B cell (primary cell): ENCODE measurements at regions not wholly inside any gene's neighbourhood (a gene's known extent, or its start where the extent isn't known, plus 50 kb on each side); places are given as distances from the start of the nearest gene placed in this dataset.

Experiments
- ATAC-seq: fragments of 200-7000 bp; cut with Tn5 transposase; one replicate; pipeline ENCODE4 v1.10.0; 2021; ENCODE audit warnings: low read depth, mild to moderate bottlenecking, moderate number of reproducible peaks, moderate library complexity
- CTCF ChIA-PET: fragments of 350-600 bp; sonication (Branson Sonifier 250); formaldehyde crosslinking; loops from one replicate; lab custom pipeline; 2021; ENCODE audit warnings: antibody characterized with exemption, inconsistent platforms; lab: Charles Lee
- POLR2A ChIA-PET: fragments of 350-600 bp; sonication (Branson Sonifier 250); formaldehyde crosslinking; loops from one replicate; lab custom pipeline; 2021; ENCODE audit warnings: antibody characterized with exemption; lab: Charles Lee
- DNase-seq: peaks from one replicate; pipeline ENCODE4 v3.0.0; 2013
- H2AFZ ChIP-seq: 2 replicates; pipeline ENCODE4 v1.6.1; 2012; ENCODE audit warnings: mild to moderate bottlenecking, low read depth, low read length; ENCODE audit not compliant: insufficient read depth, poor library complexity, severe bottlenecking
- H3K27ac ChIP-seq, 2 donors: 1 replicate in 1 of 2; 2 replicates in 1 of 2; pipeline ENCODE4 v1.5.1; 2012 to 2013; ENCODE audit warnings: low read length in 2 of 2, mild to moderate bottlenecking in 2 of 2, moderate library complexity in 1 of 2
- H3K27me3 ChIP-seq, 4 experiments: fragments of 200-600 bp in 1 of 4; sonication (generic) in 1 of 4; replicated peaks in 1 of 4; 1 replicate in 2 of 4; 2 replicates in 2 of 4; pipeline versions ENCODE4 v1.6.1 to v1.7.0; 2013 to 2016; ENCODE audit warnings: low read length in 3 of 4, mild to moderate bottlenecking in 2 of 4, mixed read lengths in 1 of 4, moderate library complexity in 1 of 4; ENCODE audit not compliant: insufficient read depth in 4 of 4, control insufficient read depth in 3 of 4; ENCODE audit errors: control extremely low read depth in 1 of 4
- H3K36me3 ChIP-seq, 2 experiments: replicated peaks in 1 of 2; 1 replicate in 1 of 2; 2 replicates in 1 of 2; pipeline versions ENCODE4 v1.6.1 to v1.7.1; 2013; ENCODE audit warnings: low read length in 1 of 2; ENCODE audit not compliant: insufficient read depth in 2 of 2, control insufficient read depth in 1 of 2; ENCODE audit errors: control extremely low read depth in 1 of 2, extremely low read depth in 1 of 2
- H3K4me1 ChIP-seq, 2 donors: fragments of 200-600 bp in 1 of 2; sonication (generic) in 1 of 2; 1 replicate in 1 of 2; 2 replicates in 1 of 2; pipeline versions ENCODE4 v1.5.1 to v1.6.1; 2013 to 2017; ENCODE audit warnings: low read length in 2 of 2; ENCODE audit not compliant: control insufficient read depth in 2 of 2, insufficient read depth in 2 of 2
- H3K4me2 ChIP-seq: replicated peaks from 2 replicates; pipeline ENCODE3; 2012; ENCODE audit warnings: mild to moderate bottlenecking, low read depth, low read length; ENCODE audit not compliant: poor library complexity, severe bottlenecking
- H3K4me3 ChIP-seq, 5 experiments: fragments of 200-600 bp in 1 of 5; sonication (generic) in 1 of 5; 1 replicate in 3 of 5; 2 replicates in 2 of 5; pipeline versions ENCODE4 v1.5.1 to v1.7.0; 2011 to 2016; ENCODE audit warnings: low read length in 4 of 5, mild to moderate bottlenecking in 4 of 5, low read depth in 2 of 5, control low read depth in 1 of 5, moderate library complexity in 1 of 5; ENCODE audit not compliant: insufficient read depth in 1 of 5; ENCODE audit errors: control extremely low read depth in 1 of 5, extremely low read depth in 1 of 5
- H3K79me2 ChIP-seq: fragments of 200-600 bp; sonication (generic); one replicate; pipeline ENCODE4 v1.6.0; 2016; ENCODE audit warnings: low read length; ENCODE audit not compliant: control insufficient read depth, insufficient read depth
- H3K9ac ChIP-seq: fragments of 200-600 bp; sonication (generic); 2 replicates; pipeline ENCODE4 v1.6.1; 2017; ENCODE audit warnings: mild to moderate bottlenecking, low read length, moderate library complexity
- H3K9me3 ChIP-seq, 3 donors: one replicate each; pipeline versions ENCODE4 v1.6.1 to v1.7.1; 2013; ENCODE audit warnings: low read length in 2 of 3; ENCODE audit not compliant: control insufficient read depth in 2 of 3, insufficient read depth in 1 of 3; ENCODE audit errors: control extremely low read depth in 1 of 3
- H4K20me1 ChIP-seq: 2 replicates; pipeline ENCODE4 v1.6.0; 2012; ENCODE audit warnings: mild to moderate bottlenecking, low read length; ENCODE audit not compliant: insufficient read depth, control insufficient read depth, poor library complexity, severe bottlenecking
- H3K27ac Mint-ChIP-seq: one replicate; pipeline ENCODE4 v1.8.0; 2021; ENCODE audit warnings: mixed read lengths
- H3K27me3 Mint-ChIP-seq: one replicate; pipeline ENCODE4 v1.8.0; 2021; ENCODE audit warnings: mixed read lengths
- H3K4me1 Mint-ChIP-seq: one replicate; pipeline ENCODE4 v1.8.0; 2021; ENCODE audit warnings: mixed read lengths
- H3K4me3 Mint-ChIP-seq: one replicate; pipeline ENCODE4 v1.8.0; 2021; ENCODE audit warnings: mixed read lengths
- H3K9me3 Mint-ChIP-seq: one replicate; pipeline ENCODE4 v1.8.0; 2022; ENCODE audit warnings: mixed read lengths; ENCODE audit not compliant: insufficient read depth
- CTCF ChIP-seq: fragments of 200-600 bp; IDR thresholded peaks from one replicate; pipeline ENCODE4 v1.8.0; 2022; ENCODE audit warnings: antibody characterized with exemption, mild to moderate bottlenecking
- EZH2 ChIP-seq: IDR thresholded peaks from 2 replicates; pipeline ENCODE4 v1.6.1; 2012; ENCODE audit warnings: borderline replicate concordance, low read depth, mild to moderate bottlenecking, moderate library complexity, low read length; ENCODE audit not compliant: insufficient read depth, poor library complexity, severe bottlenecking
- WGBS: methylation state at CpG from one replicate; pipeline ENCODE4 v1.1.5; 2013; ENCODE audit warnings: missing lambda C conversion rate; ENCODE audit not compliant: insufficient coverage; 5-methylcytosine and 5-hydroxymethylcytosine counted together
- intact Hi-C: fragments of 100-400 bp; cut with micrococcal nuclease; formaldehyde crosslinking; loops from one replicate; pipeline ENCODE4 v1.10.0; 2022

- peak overlapping the region; percentile 7 for H3K27ac Mint-ChIP-seq
- ATAC-seq (no peak), DNase-seq (no peak)
- peaks cover 36% of the 10 kb centered on the region for H3K4me1 Mint-ChIP-seq
- no peaks in the 10 kb centered on the region for H3K9me3 ChIP-seq
- H3K9ac ChIP-seq = no peak overlapping the region
- H3K27me3 Mint-ChIP-seq = no peaks in the 10 kb centered on the region
- no peak overlapping the region for H3K27ac ChIP-seq
- H3K27me3 ChIP-seq = no peaks in the 10 kb centered on the region
- TF ChIP-seq EZH2 (no peak), CTCF (no peak)
- no peaks in the 10 kb centered on the region for H3K36me3 ChIP-seq
- no peaks in the 10 kb centered on the region for H3K9me3 Mint-ChIP-seq
- peaks cover 28 to 31% of the 10 kb centered on the region in 2 donors for H3K4me1 ChIP-seq
- no peak overlapping the region for H2AFZ ChIP-seq
- intact Hi-C loops = no loop called here
- WGBS = 93% methylated on average over 2 of the region's 4 CpGs
- CTCF ChIA-PET = no interaction called here
- H3K79me2 ChIP-seq = peaks cover 34% of the 10 kb centered on the region
- H3K4me3 Mint-ChIP-seq = no peak overlapping the region
- POLR2A ChIA-PET = interaction anchor here (1.0 to 7.0 kb wide), 4 partner anchors 10 to 70 kb away, joined by 3 to 266 read pairs (median 4); no protein-coding TSS in a partner anchor
- no peak overlapping the region for H3K4me3 ChIP-seq
- H3K4me2 ChIP-seq = no peak overlapping the region
- no peaks in the 10 kb centered on the region for H4K20me1 ChIP-seq
Measured at GRCh38 chr15:92813485-92813884, 86.6 kb upstream of the CHD2 start.

GRCh38 chr15:92817339-92817886, 82.7 kb upstream of the CHD2 start:
- peaks cover 42% of the 10 kb centered on the region for H3K4me1 Mint-ChIP-seq
- H3K27ac ChIP-seq = peak overlapping the region; percentile 31 to 69

More at GRCh38 chr15:92817339-92817886, 82.7 kb upstream of the CHD2 start:
- peak; percentile 70 for ATAC-seq
- Histone ChIP-seq H3K79me2 (peaks cover 27% of the 10 kb centered on the region), H3K4me1 (peaks cover 25 to 41% of the 10 kb centered on the region in 2 donors), H3K9me3 (no peaks in the 10 kb centered on the region), H3K27me3 (no peaks in the 10 kb centered on the region), H3K4me3 (peak overlapping the region in 3 of 5 experiments; percentile 14 to 31 (median 25)), H3K4me2 (peak overlapping the region; percentile 74), H2AFZ (peak overlapping the region; percentile 68), H3K36me3 (no peaks in the 10 kb centered on the region), H4K20me1 (no peaks in the 10 kb centered on the region), H3K9ac (peak overlapping the region; percentile 38)
- WGBS = 42% methylated on average over 4 of the region's 7 CpGs
- Mint-ChIP-seq H3K27ac (peak overlapping the region; percentile 84), H3K9me3 (no peaks in the 10 kb centered on the region), H3K4me3 (peak overlapping the region; percentile 66), H3K27me3 (no peaks in the 10 kb centered on the region)
- intact Hi-C loops = no loop called here
- ChIA-PET POLR2A (interaction anchor here (0.6 to 1.8 kb wide), 10 partner anchors 8 to 91 kb away, joined by 3 to 13 read pairs (median 3); partner anchors contain the start of gene CHD2), CTCF (interaction anchor here (0.7 to 1.6 kb wide), 8 partner anchors 8 to 101 kb away, joined by 3 to 8 read pairs (median 4); no protein-coding TSS in a partner anchor)
- no peak for TF ChIP-seq EZH2
- no peak for TF ChIP-seq CTCF
- peak; percentile 72 for DNase-seq
